Upper lobe of left lung (tissue), 6 donors: ENCODE measurements at regions not wholly inside any gene's neighbourhood (a gene's known extent, or its start where the extent isn't known, plus 50 kb on each side); places are given as distances from the start of the nearest gene placed in this dataset.

Source experiments
- ATAC-seq, 2 donors: fragments of 200-7000 bp; cut with Tn5 transposase; one replicate each; pipeline ENCODE4 v1.9.1; 2022; ENCODE audit warnings: mild to moderate bottlenecking in 2 of 2, moderate library complexity in 2 of 2; ENCODE audit not compliant: low FRiP score in 2 of 2
- DNase-seq, 2 donors: peaks; one replicate each; pipeline ENCODE4 v3.0.0-alpha.2; 2019 to 2020
- H3K27ac ChIP-seq, 4 donors: fragments of 200-600 bp; sonication (generic); one replicate each; pipeline ENCODE4 v1.5.1; 2016 to 2019
- H3K27me3 ChIP-seq, 4 donors: fragments of 200-600 bp; sonication (generic); one replicate each; pipeline ENCODE4 v1.5.1; 2017 to 2019
- H3K36me3 ChIP-seq, 4 donors: fragments of 200-600 bp; sonication (generic); one replicate each; pipeline ENCODE4 v1.5.1; 2016 to 2019
- H3K4me1 ChIP-seq, 4 donors: fragments of 200-600 bp; sonication (generic); one replicate each; pipeline ENCODE4 v1.5.1; 2018 to 2019
- H3K4me3 ChIP-seq, 4 donors: fragments of 200-600 bp; sonication (generic); one replicate each; pipeline ENCODE4 v1.5.1; 2017 to 2019; ENCODE audit warnings: mild to moderate bottlenecking in 2 of 4, moderate library complexity in 1 of 4
- H3K9me3 ChIP-seq, 4 donors: fragments of 200-600 bp; sonication (generic); one replicate each; pipeline ENCODE4 v1.5.1; 2018 to 2019
- CTCF ChIP-seq, 6 experiments: fragments of 450-650 bp in 4 of 6; fragments of 200-600 bp in 2 of 6; sonication (generic) in 2 of 6; IDR thresholded peaks; one replicate each; pipeline ENCODE4 v1.5.1; 2016 to 2019; ENCODE audit warnings: antibody characterized with exemption in 6 of 6
- EP300 ChIP-seq, 4 donors: sonication (generic); formaldehyde crosslinking; IDR thresholded peaks; one replicate each; pipeline ENCODE4 v1.5.1; 2017; ENCODE audit warnings: antibody characterized with exemption in 4 of 4, control low read depth in 2 of 4
- POLR2A ChIP-seq, 4 donors: fragments of 450-650 bp; IDR thresholded peaks; one replicate each; pipeline ENCODE4 v1.5.1; 2016 to 2017; ENCODE audit warnings: antibody characterized with exemption in 4 of 4, mild to moderate bottlenecking in 2 of 4
- POLR2AphosphoS5 ChIP-seq, 2 donors: sonication (generic); formaldehyde crosslinking; IDR thresholded peaks; one replicate each; pipeline ENCODE4 v1.5.1; 2017; ENCODE audit warnings: antibody characterized with exemption in 2 of 2
- WGBS, 2 donors: methylation state at CpG; one replicate each; pipeline ENCODE4 v1.1.5; 2017 to 2018; 5-methylcytosine and 5-hydroxymethylcytosine counted together
- donor health status: DM: no; HTN: no; CAD: no; lungs with moderate emphysema.
- donor health status: DM: no; HTN: yes; CAD: no; lungs with severe emphysema.

GRCh38 chr4:187019896-187020295 is 296.2 kb upstream of the FAT1 start:
- no peak for TF ChIP-seq POLR2A (IDR thresholded peaks at IDR 0.05)
- TF ChIP-seq EP300 (IDR thresholded peaks at IDR 0.05), result no peak
- no peak for TF ChIP-seq POLR2AphosphoS5 (IDR thresholded peaks at IDR 0.05)
- TF ChIP-seq CTCF (IDR thresholded peaks at IDR 0.05), result no peak
- H3K36me3 ChIP-seq, result no peaks in the 10 kb centered on the region
- no peaks in the 10 kb centered on the region for H3K27me3 ChIP-seq
- no peak overlapping the region for H3K27ac ChIP-seq
- H3K4me3 ChIP-seq, result no peak overlapping the region
- no peaks in the 10 kb centered on the region for H3K9me3 ChIP-seq
- H3K4me1 ChIP-seq, result no peaks in the 10 kb centered on the region
- ATAC-seq, result no peak
- no peak for DNase-seq
- 58 to 85% methylated on average over 5 to 8 of the region's 8 CpGs for WGBS, 2 donors

GRCh38 chr4:187020676-187021075 is 297.0 kb upstream of the FAT1 start:
- WGBS, 2 donors, result 92% methylated on average over 2 of the region's 2 CpGs
- H3K4me3 ChIP-seq, result no peak overlapping the region
- H3K9me3 ChIP-seq, result no peaks in the 10 kb centered on the region
- no peaks in the 10 kb centered on the region for H3K27me3 ChIP-seq
- DNase-seq (no peak), ATAC-seq (no peak)
- H3K4me1 ChIP-seq, result no peaks in the 10 kb centered on the region
- H3K27ac ChIP-seq, result no peak overlapping the region
- TF ChIP-seq POLR2AphosphoS5 (IDR thresholded peaks at IDR 0.05) (no peak), CTCF (IDR thresholded peaks at IDR 0.05) (no peak), EP300 (IDR thresholded peaks at IDR 0.05) (no peak)
- no peaks in the 10 kb centered on the region for H3K36me3 ChIP-seq

- no peak overlapping the region for H3K27ac ChIP-seq
- no peaks in the 10 kb centered on the region for H3K4me1 ChIP-seq
- TF ChIP-seq EP300 (IDR thresholded peaks at IDR 0.05) (no peak), POLR2A (IDR thresholded peaks at IDR 0.05) (no peak), CTCF (IDR thresholded peaks at IDR 0.05) (no peak), POLR2AphosphoS5 (IDR thresholded peaks at IDR 0.05) (no peak)
- no peaks in the 10 kb centered on the region for H3K36me3 ChIP-seq
- H3K9me3 ChIP-seq, result no peaks in the 10 kb centered on the region
- H3K27me3 ChIP-seq, result no peaks in the 10 kb centered on the region
- WGBS, 2 donors, result 83 to 85% methylated on average over 6 of the region's 6 CpGs
- H3K4me3 ChIP-seq, result no peak overlapping the region
- ATAC-seq, result no peak
- no peak for DNase-seq
Measured at GRCh38 chr4:187021436-187022205, 298.0 kb upstream of the FAT1 start.

DNA sequence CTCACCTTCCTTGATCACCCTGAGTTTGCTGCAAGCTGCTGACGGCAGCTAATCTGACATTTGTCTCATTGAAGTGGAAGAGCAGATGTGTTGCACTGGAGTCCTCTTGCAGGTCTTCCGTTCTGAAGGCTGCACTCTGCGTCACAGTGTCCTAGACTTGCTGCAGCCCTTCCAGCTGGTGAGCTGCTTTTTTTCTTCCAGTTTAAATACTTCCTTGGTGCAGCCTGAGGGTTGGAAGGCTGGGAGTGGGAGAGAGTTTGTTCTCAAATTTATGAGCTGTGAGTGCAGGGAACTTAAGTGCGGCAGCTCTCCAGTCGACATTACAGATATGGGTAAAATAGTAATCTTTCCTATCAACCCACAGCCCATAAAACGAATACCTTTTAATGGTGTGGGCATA is 303.6 kb upstream of the FAT1 start:
- DNase-seq (no peak), ATAC-seq (no peak)
- TF ChIP-seq POLR2A (IDR thresholded peaks at IDR 0.05), result no peak
- TF ChIP-seq EP300 (IDR thresholded peaks at IDR 0.05), result no peak
- no peak for TF ChIP-seq CTCF (IDR thresholded peaks at IDR 0.05)
- TF ChIP-seq POLR2AphosphoS5 (IDR thresholded peaks at IDR 0.05), result no peak
- H3K4me1 ChIP-seq, result no peaks in the 10 kb centered on the region
- H3K4me3 ChIP-seq, result no peak overlapping the region
- H3K27ac ChIP-seq, result no peak overlapping the region
- no peaks in the 10 kb centered on the region for H3K36me3 ChIP-seq
- H3K9me3 ChIP-seq, result no peaks in the 10 kb centered on the region
- H3K27me3 ChIP-seq, result no peaks in the 10 kb centered on the region
- 48 to 49% methylated on average over 6 of the region's 6 CpGs for WGBS, 2 donors

DNA sequence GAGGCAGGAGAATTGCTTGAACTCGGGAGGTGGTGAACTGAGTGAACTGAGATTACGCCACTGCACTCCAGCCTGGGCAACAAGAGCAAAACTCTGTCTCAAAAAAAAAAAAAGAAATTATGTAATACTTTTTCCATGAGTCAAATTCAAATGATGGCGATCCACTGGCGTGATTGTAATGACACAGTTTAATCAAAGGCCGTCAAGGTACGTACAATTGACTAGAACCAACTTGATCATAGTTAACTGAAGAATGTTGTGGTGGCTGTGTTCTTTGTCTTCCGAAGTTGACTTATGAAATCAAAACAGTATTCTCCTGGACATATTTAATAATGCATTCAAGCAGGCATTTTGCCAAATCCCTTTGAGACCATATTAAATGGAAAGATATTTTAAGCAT is 318.6 kb upstream of the FAT1 start:
- DNase-seq, result no peak
- no peak for ATAC-seq
- Histone ChIP-seq H3K4me1 (no peaks in the 10 kb centered on the region), H3K9me3 (no peaks in the 10 kb centered on the region), H3K27ac (no peak overlapping the region), H3K36me3 (no peaks in the 10 kb centered on the region), H3K27me3 (no peaks in the 10 kb centered on the region), H3K4me3 (no peak overlapping the region)
- WGBS, 2 donors, result 90 to 94% methylated on average over 7 of the region's 7 CpGs
- no peak for TF ChIP-seq POLR2AphosphoS5 (IDR thresholded peaks at IDR 0.05)
- no peak for TF ChIP-seq POLR2A (IDR thresholded peaks at IDR 0.05)
